ENCODE measurements at regions not wholly inside any gene's neighbourhood (a gene's known extent, or its start where the extent isn't known, plus 50 kb on each side); places are given as distances from the start of the nearest gene placed in this dataset.
A peak's percentile ranks its signal among the peaks of the same experiment; 100 is the strongest.
"Not testable (repeated sequence)": the region's sequence is repeated elsewhere in the genome, so short reads cannot be mapped to it uniquely, and the experiment has no call there.

DNA sequence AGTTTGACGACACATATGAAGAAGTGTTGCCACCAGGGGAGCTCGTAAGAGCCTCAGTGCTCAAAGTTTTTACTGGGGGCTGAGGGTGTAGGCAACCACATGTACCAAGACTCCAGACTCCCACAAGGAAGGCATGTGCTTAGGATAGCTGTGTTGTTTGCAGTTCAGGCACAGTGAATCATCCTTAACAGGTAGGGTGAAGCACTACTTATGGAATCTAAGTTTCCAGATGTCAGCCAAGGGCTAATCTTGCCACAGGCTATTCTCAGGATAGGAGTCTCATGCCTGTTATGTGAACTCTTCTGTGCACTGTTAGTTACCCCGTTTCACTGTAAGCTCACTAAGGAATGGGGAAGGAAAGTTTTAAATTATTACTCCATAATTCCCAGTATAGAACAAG is 202.6 kb downstream of the TMA16 start:
- H3K27me3 ChIP-seq (replicated peaks; ENCODE audit: insufficient read depth), result no peaks in the 10 kb centered on the region
- H3K36me3 ChIP-seq (ENCODE audit: low read depth), result no peaks in the 10 kb centered on the region
- no peak overlapping the region for H3K4me3 ChIP-seq
- no peak for DNase-seq
- H3K4me2 ChIP-seq (ENCODE audit: unreplicated experiment), result no peak overlapping the region
- in situ Hi-C loops (cut with MboI), result no loop called here
- no peaks in the 10 kb centered on the region for H3K9me3 ChIP-seq (ENCODE audit: low read depth)
- no peak overlapping the region for H2AFZ ChIP-seq
- H3K9ac ChIP-seq, result no peak overlapping the region
- H3K79me2 ChIP-seq (ENCODE audit: insufficient read depth), result no peaks in the 10 kb centered on the region
- H3K27ac ChIP-seq, result no peak overlapping the region
- 28 to 30% methylated on average over 3 of the region's 3 CpGs for WGBS, 2 experiments (ENCODE audit: low coverage in 1 of 2, low lambda C conversion rate in 2 of 2, missing lambda C conversion rate in 2 of 2)
- H3F3A ChIP-seq (ENCODE audit: insufficient read depth), result no peaks in the 10 kb centered on the region
- TF ChIP-seq EZH2 (IDR thresholded peaks at IDR 0.05; ENCODE audit: insufficient read depth, poor library complexity, severe bottlenecking), result no peak
- no peak for TF ChIP-seq EZH2phosphoT487 (IDR thresholded peaks at IDR 0.05; ENCODE audit: insufficient read depth, low read depth)
- H3K4me1 ChIP-seq (ENCODE audit: insufficient read depth), result no peaks in the 10 kb centered on the region
- H3K9me2 ChIP-seq (ENCODE audit: insufficient read depth), result no peaks in the 10 kb centered on the region
- no peaks in the 10 kb centered on the region for H4K20me1 ChIP-seq (ENCODE audit: insufficient read depth)

DNA sequence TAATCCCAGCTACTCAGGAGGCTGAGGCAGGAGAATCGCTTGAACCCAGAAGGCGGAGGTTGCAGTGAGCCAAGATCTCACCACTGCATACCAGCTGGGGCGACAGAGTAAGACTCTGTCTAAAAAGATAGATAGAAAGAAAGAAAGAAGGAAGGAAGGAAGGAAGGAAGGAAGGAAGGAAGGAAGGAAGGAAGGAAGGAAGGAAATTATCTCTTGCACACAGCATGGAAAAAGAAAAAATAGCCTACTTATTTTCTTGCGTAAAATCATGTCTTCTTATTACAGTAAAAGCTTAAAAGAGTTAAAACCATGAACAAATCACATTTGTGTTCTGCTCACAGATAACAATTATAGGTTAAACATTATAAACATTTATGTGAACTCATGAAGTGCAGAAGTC is 205.9 kb downstream of the TMA16 start:
- H3K4me3 ChIP-seq; H3F3A ChIP-seq (ENCODE audit: insufficient read depth); H4K20me1 ChIP-seq (ENCODE audit: insufficient read depth); H3K79me2 ChIP-seq (ENCODE audit: insufficient read depth); in situ Hi-C loops (cut with MboI); H3K27me3 ChIP-seq (replicated peaks; ENCODE audit: insufficient read depth); H3K9ac ChIP-seq; H3K9me2 ChIP-seq (ENCODE audit: insufficient read depth); H3K4me2 ChIP-seq (ENCODE audit: unreplicated experiment); DNase-seq; H3K27ac ChIP-seq; H3K36me3 ChIP-seq (ENCODE audit: low read depth); H3K9me3 ChIP-seq (ENCODE audit: low read depth); H3K4me1 ChIP-seq (ENCODE audit: insufficient read depth); H2AFZ ChIP-seq: not testable (repeated sequence)
- WGBS, 2 experiments (ENCODE audit: low coverage in 1 of 2, low lambda C conversion rate in 2 of 2, missing lambda C conversion rate in 2 of 2), result 59 to 73% methylated on average over 4 of the region's 4 CpGs

DNA sequence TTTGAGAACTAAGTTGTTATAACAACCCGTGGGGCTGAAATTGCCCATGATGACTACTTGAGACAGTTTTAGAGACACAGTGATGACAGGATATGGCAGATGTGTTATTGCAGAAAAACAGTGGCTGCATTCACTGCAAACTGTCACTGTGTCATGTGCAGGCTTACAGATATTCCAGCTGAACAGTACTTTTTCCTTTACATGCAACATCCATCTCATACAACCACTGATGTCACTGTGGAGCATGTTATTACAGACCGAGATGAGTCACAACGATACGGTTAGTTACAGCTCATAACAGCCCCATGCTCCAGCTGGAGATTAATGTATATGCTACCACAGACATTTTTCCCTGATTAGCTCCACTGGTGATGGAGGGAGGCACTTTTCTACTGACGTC is 207.4 kb downstream of the TMA16 start:
- H3K9me2 ChIP-seq (ENCODE audit: insufficient read depth), result no peaks in the 10 kb centered on the region
- peak; percentile 5 for DNase-seq
- TF ChIP-seq EZH2phosphoT487 (IDR thresholded peaks at IDR 0.05; ENCODE audit: insufficient read depth, low read depth) (no peak), EZH2 (IDR thresholded peaks at IDR 0.05; ENCODE audit: insufficient read depth, poor library complexity, severe bottlenecking) (no peak)
- H3K79me2 ChIP-seq (ENCODE audit: insufficient read depth), result no peaks in the 10 kb centered on the region
- WGBS, 2 experiments (ENCODE audit: low coverage in 1 of 2, low lambda C conversion rate in 2 of 2, missing lambda C conversion rate in 2 of 2), result 8 to 15% methylated on average over 5 of the region's 5 CpGs
- no peaks in the 10 kb centered on the region for H3K36me3 ChIP-seq (ENCODE audit: low read depth)
- no peaks in the 10 kb centered on the region for H3K4me1 ChIP-seq (ENCODE audit: insufficient read depth)
- H3K4me3 ChIP-seq, result no peak overlapping the region
- no peak overlapping the region for H3K4me2 ChIP-seq (ENCODE audit: unreplicated experiment)
- H2AFZ ChIP-seq, result no peak overlapping the region
- no peaks in the 10 kb centered on the region for H3K9me3 ChIP-seq (ENCODE audit: low read depth)
- in situ Hi-C loops (cut with MboI), result no loop called here
- no peaks in the 10 kb centered on the region for H3F3A ChIP-seq (ENCODE audit: insufficient read depth)
- no peaks in the 10 kb centered on the region for H3K27me3 ChIP-seq (replicated peaks; ENCODE audit: insufficient read depth)
- H3K27ac ChIP-seq, result no peak overlapping the region
- no peak overlapping the region for H3K9ac ChIP-seq
- H4K20me1 ChIP-seq (ENCODE audit: insufficient read depth), result no peaks in the 10 kb centered on the region

DNA sequence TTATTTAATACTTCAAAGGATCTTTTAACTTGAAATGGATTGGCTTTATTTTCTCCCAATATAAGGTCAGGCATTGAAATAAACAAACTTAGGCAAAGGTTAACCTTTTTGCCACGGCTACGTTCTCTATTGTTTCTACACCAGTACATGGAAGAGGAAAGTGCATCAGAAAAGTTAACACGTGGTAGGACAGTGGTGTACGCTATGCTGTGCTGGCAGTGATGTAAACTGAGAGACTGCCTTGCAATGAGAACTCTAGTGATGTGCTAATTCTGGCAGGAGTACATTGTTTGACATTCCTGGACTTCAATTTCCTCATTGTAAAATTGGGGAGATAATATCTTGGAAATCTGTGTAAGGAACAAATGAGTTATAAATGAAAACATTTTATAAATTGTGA is 208.2 kb downstream of the TMA16 start:
- H3K36me3 ChIP-seq (ENCODE audit: low read depth), result no peaks in the 10 kb centered on the region
- no peak overlapping the region for H3K9ac ChIP-seq
- H3K4me2 ChIP-seq (ENCODE audit: unreplicated experiment), result no peak overlapping the region
- H3K9me3 ChIP-seq (ENCODE audit: low read depth), result no peaks in the 10 kb centered on the region
- no peaks in the 10 kb centered on the region for H3F3A ChIP-seq (ENCODE audit: insufficient read depth)
- H3K4me1 ChIP-seq (ENCODE audit: insufficient read depth), result no peaks in the 10 kb centered on the region
- H3K27me3 ChIP-seq (replicated peaks; ENCODE audit: insufficient read depth), result no peaks in the 10 kb centered on the region
- no peak overlapping the region for H2AFZ ChIP-seq
- no peaks in the 10 kb centered on the region for H3K79me2 ChIP-seq (ENCODE audit: insufficient read depth)
- DNase-seq, result no peak
- H3K9me2 ChIP-seq (ENCODE audit: insufficient read depth), result no peaks in the 10 kb centered on the region
- no peak overlapping the region for H3K4me3 ChIP-seq
- TF ChIP-seq EZH2phosphoT487 (IDR thresholded peaks at IDR 0.05; ENCODE audit: insufficient read depth, low read depth) (no peak), EZH2 (IDR thresholded peaks at IDR 0.05; ENCODE audit: insufficient read depth, poor library complexity, severe bottlenecking) (no peak)
- H3K27ac ChIP-seq, result no peak overlapping the region
- 12 to 13% methylated on average over 4 of the region's 4 CpGs for WGBS, 2 experiments (ENCODE audit: low coverage in 1 of 2, low lambda C conversion rate in 2 of 2, missing lambda C conversion rate in 2 of 2)
- no peaks in the 10 kb centered on the region for H4K20me1 ChIP-seq (ENCODE audit: insufficient read depth)
- in situ Hi-C loops (cut with MboI), result no loop called here

DNA sequence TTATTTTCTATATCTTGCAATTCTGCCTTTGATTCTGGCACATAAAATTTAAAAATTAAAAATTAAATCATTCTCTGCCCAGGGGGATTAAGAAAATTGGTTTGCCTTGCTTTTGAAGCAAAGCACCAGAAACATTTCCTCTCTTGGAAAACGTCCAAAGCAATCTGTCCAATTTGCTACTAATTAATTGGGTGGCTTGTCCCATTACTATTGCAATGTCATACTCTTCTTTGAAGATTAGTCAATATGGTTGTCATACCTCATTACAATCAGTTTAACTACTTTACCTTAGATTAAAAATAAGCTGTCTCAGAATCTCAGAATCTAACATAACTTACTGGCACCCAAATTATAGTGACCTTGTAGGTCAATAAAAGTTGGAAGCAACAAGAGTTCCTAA is 208.8 kb downstream of the TMA16 start:
- WGBS, 2 experiments (ENCODE audit: low coverage in 1 of 2, low lambda C conversion rate in 2 of 2, missing lambda C conversion rate in 2 of 2), result 0 to 2% methylated on average over 1 of the region's 1 CpG
- Histone ChIP-seq H3K27me3 (replicated peaks; ENCODE audit: insufficient read depth) (no peaks in the 10 kb centered on the region), H3F3A (ENCODE audit: insufficient read depth) (no peaks in the 10 kb centered on the region), H3K9me3 (ENCODE audit: low read depth) (no peaks in the 10 kb centered on the region), H3K79me2 (ENCODE audit: insufficient read depth) (no peaks in the 10 kb centered on the region), H3K4me1 (ENCODE audit: insufficient read depth) (no peaks in the 10 kb centered on the region), H4K20me1 (ENCODE audit: insufficient read depth) (no peaks in the 10 kb centered on the region), H3K27ac (no peak overlapping the region), H3K36me3 (ENCODE audit: low read depth) (no peaks in the 10 kb centered on the region), H3K9ac (no peak overlapping the region), H3K4me3 (no peak overlapping the region), H3K4me2 (ENCODE audit: unreplicated experiment) (no peak overlapping the region), H2AFZ (no peak overlapping the region), H3K9me2 (ENCODE audit: insufficient read depth) (no peaks in the 10 kb centered on the region)
- TF ChIP-seq EZH2 (IDR thresholded peaks at IDR 0.05; ENCODE audit: insufficient read depth, poor library complexity, severe bottlenecking) (no peak), EZH2phosphoT487 (IDR thresholded peaks at IDR 0.05; ENCODE audit: insufficient read depth, low read depth) (no peak)
- in situ Hi-C loops (cut with MboI), result no loop called here
- DNase-seq, result no peak

All from GM23248 (cell line).